Psoas muscle (tissue), 7 donors: ENCODE measurements at regions not wholly inside any gene's neighbourhood (a gene's known extent, or its start where the extent isn't known, plus 50 kb on each side); places are given as distances from the start of the nearest gene placed in this dataset.

ENCODE experiments used
- ATAC-seq, 4 donors: fragments of 200-7000 bp; cut with Tn5 transposase; one replicate each; pipeline ENCODE4 v1.9.1; 2020; ENCODE audit warnings: moderate library complexity in 3 of 4, mild to moderate bottlenecking in 2 of 4
- DNase-seq, 2 donors: peaks; one replicate each; pipeline ENCODE4 v3.0.0-alpha.2; 2020
- H3K27ac ChIP-seq: fragments of 200-600 bp; one replicate; pipeline ENCODE4 v1.8.0; 2022
- H3K27me3 ChIP-seq, 3 donors: fragments of 200-600 bp in 1 of 3; one replicate each; pipeline versions ENCODE4 v1.6.1 to v1.8.0; 2013 to 2022; ENCODE audit warnings: low read length in 2 of 3, mild to moderate bottlenecking in 2 of 3, moderate library complexity in 1 of 3; ENCODE audit not compliant: insufficient read depth in 3 of 3
- H3K36me3 ChIP-seq, 2 donors: fragments of 200-600 bp in 1 of 2; one replicate each; pipeline versions ENCODE4 v1.6.1 to v1.8.0; 2013 to 2022; ENCODE audit warnings: low read depth in 1 of 2, mild to moderate bottlenecking in 1 of 2, moderate library complexity in 1 of 2; ENCODE audit not compliant: insufficient read depth in 1 of 2
- H3K4me1 ChIP-seq: fragments of 200-600 bp; one replicate; pipeline ENCODE4 v1.8.0; 2022
- H3K4me3 ChIP-seq: fragments of 200-600 bp; one replicate; pipeline ENCODE4 v1.8.0; 2022; ENCODE audit warnings: mild to moderate bottlenecking
- H3K9me3 ChIP-seq: fragments of 200-600 bp; one replicate; pipeline ENCODE4 v1.8.0; 2022
- WGBS, 3 donors: extraction: QIAGEN DNeasy Blood & Tissue Kit; methylation state at CpG; one replicate each; pipeline versions ENCODE4 v1.1.6 to v1.1.7; 2013; 5-methylcytosine and 5-hydroxymethylcytosine counted together
- intact Hi-C, 2 donors: fragments of 100-400 bp; cut with DNase I; formaldehyde crosslinking; loops; one replicate each; pipeline versions ENCODE4 v1.11.0 to v1.14.2; 2022
- TF ChIP-seq, protein P1 (sequence below): fragments of 200-600 bp; IDR thresholded peaks from one replicate; pipeline ENCODE4 v1.8.0; 2022; ENCODE audit warnings: antibody characterized with exemption
- donor health status: healthy with polysubstance abuse.
- donor health status: DM: no; HTN: no; CAD: no; lungs with moderate emphysema.
- donor health status: Bipolar disorder and iron deficiency.
- donor health status: healthy.
- donor health status: DM: yes; HTN: yes; CAD: no.
- donor health status: DM: no; HTN: no; CAD: no.
- donor health status: DM: yes; HTN: yes; CAD: no.

DNA sequence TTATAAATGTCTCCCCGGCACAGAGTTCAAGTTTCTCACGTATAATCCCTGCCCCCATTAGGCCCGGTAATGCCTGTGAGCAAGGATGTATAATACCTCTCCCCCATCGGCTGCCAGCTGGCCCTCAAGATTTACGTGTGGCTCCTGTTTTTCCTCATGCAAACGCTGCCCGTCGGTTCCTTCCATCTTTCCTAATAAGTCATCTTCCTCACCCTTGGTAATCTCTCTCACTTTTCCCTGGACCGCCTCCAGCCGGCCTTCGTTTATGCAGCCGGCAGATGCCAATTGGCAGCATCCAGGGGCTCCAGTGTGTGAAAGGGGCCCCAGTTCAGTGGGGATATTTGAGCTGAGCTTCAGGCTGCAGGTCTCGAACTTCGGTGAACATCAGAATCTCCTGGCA is 86.5 kb upstream of the NEURL1B start:
- H3K27ac ChIP-seq, result no peak overlapping the region
- no peak for DNase-seq
- TF ChIP-seq, protein P1, sequence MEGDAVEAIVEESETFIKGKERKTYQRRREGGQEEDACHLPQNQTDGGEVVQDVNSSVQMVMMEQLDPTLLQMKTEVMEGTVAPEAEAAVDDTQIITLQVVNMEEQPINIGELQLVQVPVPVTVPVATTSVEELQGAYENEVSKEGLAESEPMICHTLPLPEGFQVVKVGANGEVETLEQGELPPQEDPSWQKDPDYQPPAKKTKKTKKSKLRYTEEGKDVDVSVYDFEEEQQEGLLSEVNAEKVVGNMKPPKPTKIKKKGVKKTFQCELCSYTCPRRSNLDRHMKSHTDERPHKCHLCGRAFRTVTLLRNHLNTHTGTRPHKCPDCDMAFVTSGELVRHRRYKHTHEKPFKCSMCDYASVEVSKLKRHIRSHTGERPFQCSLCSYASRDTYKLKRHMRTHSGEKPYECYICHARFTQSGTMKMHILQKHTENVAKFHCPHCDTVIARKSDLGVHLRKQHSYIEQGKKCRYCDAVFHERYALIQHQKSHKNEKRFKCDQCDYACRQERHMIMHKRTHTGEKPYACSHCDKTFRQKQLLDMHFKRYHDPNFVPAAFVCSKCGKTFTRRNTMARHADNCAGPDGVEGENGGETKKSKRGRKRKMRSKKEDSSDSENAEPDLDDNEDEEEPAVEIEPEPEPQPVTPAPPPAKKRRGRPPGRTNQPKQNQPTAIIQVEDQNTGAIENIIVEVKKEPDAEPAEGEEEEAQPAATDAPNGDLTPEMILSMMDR, result no peak
- H3K27me3 ChIP-seq, result peaks cover 0 to 7% (median 1%) of the 10 kb centered on the region in 3 donors
- no peak overlapping the region for H3K4me3 ChIP-seq
- no peaks in the 10 kb centered on the region for H3K4me1 ChIP-seq
- H3K36me3 ChIP-seq, result no peaks in the 10 kb centered on the region
- H3K9me3 ChIP-seq, result no peaks in the 10 kb centered on the region
- 46 to 65% (median 50%) methylated on average over 14 of the region's 14 CpGs for WGBS, 3 donors
- ATAC-seq, result no peak
- intact Hi-C loops, result no loop called here

- TF ChIP-seq, protein P1, result no peak
- intact Hi-C loops, result no loop called here
- Histone ChIP-seq H3K4me1 (no peaks in the 10 kb centered on the region), H3K9me3 (no peaks in the 10 kb centered on the region), H3K27ac (no peak overlapping the region), H3K4me3 (no peak overlapping the region), H3K36me3 (no peaks in the 10 kb centered on the region), H3K27me3 (peaks cover 0 to 5% (median 1%) of the 10 kb centered on the region in 3 donors)
- 54 to 69% (median 60%) methylated on average over 3 of the region's 3 CpGs for WGBS, 3 donors
- ATAC-seq (no peak), DNase-seq (no peak)
Observed at GRCh38 chr5:172553903-172554302, 87.2 kb upstream of the NEURL1B start.

DNA sequence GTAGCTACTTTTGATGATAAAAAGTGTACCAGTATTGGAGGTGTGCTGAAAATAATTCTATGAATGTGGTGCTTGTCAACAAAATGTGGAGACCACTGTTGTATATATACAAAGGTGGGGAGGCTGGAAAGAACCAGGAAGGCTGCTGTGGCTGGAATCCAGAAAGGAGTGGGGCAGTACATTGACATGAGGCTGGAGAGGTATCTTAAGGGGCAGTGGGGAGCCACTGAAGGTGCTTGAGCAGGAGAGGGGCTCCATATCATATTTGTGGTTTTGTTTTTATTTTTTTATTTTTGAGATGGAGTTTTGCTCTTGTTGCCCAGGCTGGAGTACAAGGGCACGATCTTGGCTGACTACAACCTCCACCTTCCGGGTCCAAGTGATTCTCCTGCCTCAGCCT is 87.9 kb upstream of the NEURL1B start:
- no peaks in the 10 kb centered on the region for H3K9me3 ChIP-seq
- ATAC-seq, result no peak
- no peak for DNase-seq
- H3K27me3 ChIP-seq, result peaks cover 0 to 1% (median 0%) of the 10 kb centered on the region in 3 donors
- no peak overlapping the region for H3K27ac ChIP-seq
- 97 to 100% (median 100%) methylated on average over 2 of the region's 2 CpGs for WGBS, 3 donors
- H3K4me1 ChIP-seq, result no peaks in the 10 kb centered on the region
- intact Hi-C loops, result no loop called here
- H3K4me3 ChIP-seq, result no peak overlapping the region
- H3K36me3 ChIP-seq, result no peaks in the 10 kb centered on the region
- TF ChIP-seq, protein P1, result no peak

DNA sequence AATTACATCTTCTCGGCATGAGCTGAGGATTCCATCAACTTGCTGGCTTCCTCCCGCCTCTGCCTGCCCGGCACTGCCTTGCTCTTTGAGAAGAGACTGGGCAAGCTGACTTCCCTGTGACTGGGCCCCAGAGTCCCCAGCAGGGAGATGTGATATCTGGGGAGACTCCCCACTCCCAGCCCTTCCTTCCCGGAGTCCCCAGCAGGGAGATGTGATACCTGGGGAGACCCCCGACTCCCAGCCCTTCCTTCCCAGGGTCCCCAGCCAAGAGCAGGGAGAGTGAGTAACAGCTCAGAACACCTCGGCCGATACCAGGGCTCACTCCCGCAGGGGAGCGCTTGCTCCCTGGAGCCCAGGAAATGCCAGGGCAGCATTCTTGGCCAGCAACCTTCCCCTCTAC is 90.1 kb upstream of the NEURL1B start:
- ATAC-seq (no peak), DNase-seq (no peak)
- intact Hi-C loops, result no loop called here
- peaks cover 0 to 4% (median 2%) of the 10 kb centered on the region in 3 donors for H3K27me3 ChIP-seq
- H3K36me3 ChIP-seq, result no peaks in the 10 kb centered on the region
- no peak overlapping the region for H3K4me3 ChIP-seq
- H3K27ac ChIP-seq, result no peak overlapping the region
- H3K4me1 ChIP-seq, result no peaks in the 10 kb centered on the region
- TF ChIP-seq, protein P1, result no peak
- H3K9me3 ChIP-seq, result no peaks in the 10 kb centered on the region
- 66 to 73% (median 69%) methylated on average over 9 of the region's 9 CpGs for WGBS, 3 donors

DNA sequence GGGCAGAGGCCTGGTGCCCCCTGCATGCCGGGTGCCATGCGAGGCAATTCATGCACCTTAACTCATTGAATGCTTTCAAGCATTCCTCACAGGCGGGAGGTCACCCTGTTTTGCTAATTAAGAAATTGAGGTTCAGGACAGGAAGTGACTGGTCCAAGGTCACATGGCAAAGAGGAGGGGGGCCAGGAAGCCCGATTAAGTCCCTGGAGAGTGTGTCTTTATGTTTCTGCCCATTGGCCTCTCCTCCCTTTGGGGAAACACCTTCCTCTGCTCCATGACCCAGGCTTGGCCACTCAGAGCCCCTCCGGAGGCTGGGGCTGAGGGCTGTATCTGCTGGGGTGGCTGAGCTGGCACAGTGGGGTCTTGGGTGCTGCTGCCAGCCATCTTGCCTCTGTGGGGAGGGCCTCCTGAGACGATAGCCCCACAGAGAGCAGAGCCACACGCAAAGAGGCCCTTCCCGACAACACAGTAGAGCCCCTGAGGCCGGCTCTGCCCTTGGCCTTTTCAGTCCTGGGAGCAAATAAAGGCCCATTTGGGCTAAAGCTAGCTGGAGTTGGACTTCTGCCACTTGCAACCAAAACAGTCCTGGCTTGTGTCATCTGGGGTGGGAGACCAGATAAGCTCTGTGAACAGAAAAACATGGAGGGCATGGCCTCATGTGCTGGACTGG is 90.8 kb upstream of the NEURL1B start:
- WGBS, 3 donors, result 77 to 87% (median 79%) methylated on average over 9 of the region's 9 CpGs
- ATAC-seq, result no peak
- H3K9me3 ChIP-seq, result no peaks in the 10 kb centered on the region
- H3K36me3 ChIP-seq, result no peaks in the 10 kb centered on the region
- peaks cover 0 to 4% (median 2%) of the 10 kb centered on the region in 3 donors for H3K27me3 ChIP-seq
- TF ChIP-seq, protein P1, result no peak
- no peak for DNase-seq
- no peak overlapping the region for H3K27ac ChIP-seq
- intact Hi-C loops, result no loop called here
- no peak overlapping the region for H3K4me3 ChIP-seq
- H3K4me1 ChIP-seq, result no peaks in the 10 kb centered on the region
